Activated CD4-positive, alpha-beta memory T cell treated with anti-CD3 and anti-CD28 coated beads, Interleukin-2, amount 10 ng/mL, durations not matched to agents 7 days and 5 days (primary cell): ENCODE measurements at regions not wholly inside any gene's neighbourhood (a gene's known extent, or its start where the extent isn't known, plus 50 kb on each side); places are given as distances from the start of the nearest gene placed in this dataset.
"Not testable (repeated sequence)": the region's sequence is repeated elsewhere in the genome, so short reads cannot be mapped to it uniquely, and the experiment has no call there.

ENCODE experiments used
- CTCF ChIA-PET: fragments of 350-600 bp; sonication (Branson Sonifier 250); formaldehyde crosslinking; loops from one replicate; lab custom pipeline; 2021; ENCODE audit warnings: antibody characterized with exemption, inconsistent platforms; lab: Charles Lee
- POLR2A ChIA-PET: fragments of 350-600 bp; sonication (Branson Sonifier 250); formaldehyde crosslinking; loops from one replicate; lab custom pipeline; 2021; ENCODE audit warnings: antibody characterized with exemption; lab: Charles Lee
- DNase-seq: peaks from one replicate; pipeline ENCODE4 v3.0.0-alpha.2; 2020
- H3K27ac Mint-ChIP-seq: one replicate; pipeline ENCODE4 v1.8.0; 2021; ENCODE audit warnings: mild to moderate bottlenecking, mixed read lengths
- H3K27me3 Mint-ChIP-seq: one replicate; pipeline ENCODE4 v1.8.0; 2021; ENCODE audit warnings: mixed read lengths
- H3K36me3 Mint-ChIP-seq: one replicate; pipeline ENCODE4 v1.8.0; 2021; ENCODE audit warnings: low read depth, mixed read lengths
- H3K4me1 Mint-ChIP-seq: one replicate; pipeline ENCODE4 v1.8.0; 2021; ENCODE audit warnings: mixed read lengths
- H3K4me3 Mint-ChIP-seq: one replicate; pipeline ENCODE4 v1.8.0; 2021; ENCODE audit warnings: mild to moderate bottlenecking, mixed read lengths
- H3K9me3 Mint-ChIP-seq: one replicate; pipeline ENCODE4 v1.8.0; 2021; ENCODE audit warnings: mixed read lengths

- CTCF ChIA-PET, DNase-seq, H3K27ac Mint-ChIP-seq, POLR2A ChIA-PET, H3K27me3 Mint-ChIP-seq, H3K4me3 Mint-ChIP-seq, H3K4me1 Mint-ChIP-seq, H3K9me3 Mint-ChIP-seq, H3K36me3 Mint-ChIP-seq: not testable (repeated sequence)
Measured at GRCh38 chrX:40788698-40789097, 53.4 kb upstream of the MED14 start.

GRCh38 chrX:40792433-40792832 lies 57.1 kb upstream of the MED14 start:
- DNase-seq = no peak
- Mint-ChIP-seq H3K4me3 (no peak overlapping the region), H3K27ac (no peak overlapping the region), H3K4me1 (no peaks in the 10 kb centered on the region), H3K9me3 (no peaks in the 10 kb centered on the region), H3K27me3 (peaks cover 6% of the 10 kb centered on the region), H3K36me3 (no peaks in the 10 kb centered on the region)
- CTCF ChIA-PET = no interaction called here
- POLR2A ChIA-PET = no interaction called here

- H3K27me3 Mint-ChIP-seq = peaks cover 19% of the 10 kb centered on the region
- CTCF ChIA-PET = interaction anchor here (0.7 to 4.0 kb wide), 12 partner anchors 55 to 322 kb away, joined by 3 to 42 read pairs (median 4); partner anchors contain the start of genes CXorf38 and USP9X
Measured at GRCh38 chrX:40794829-40795130, 59.4 kb upstream of the MED14 start.

DNA sequence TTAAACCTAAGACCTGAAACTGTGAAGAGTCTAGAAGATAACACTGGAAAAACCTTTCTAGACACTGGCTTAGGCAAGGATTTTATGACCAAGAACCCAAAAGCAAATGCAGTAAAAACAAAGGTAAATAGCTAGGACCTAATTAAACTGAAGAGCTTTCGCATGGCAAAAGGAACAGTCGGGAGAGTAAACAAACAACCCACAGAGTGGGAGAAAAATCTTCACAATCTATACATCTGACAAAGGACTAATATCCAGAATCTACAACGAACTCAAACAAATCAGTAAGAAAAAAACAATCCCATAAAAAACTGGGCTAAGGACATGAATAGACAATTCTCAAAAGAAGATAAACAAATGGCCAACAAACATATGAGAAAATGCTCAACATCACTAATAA lies 64.4 kb upstream of the MED14 start:
- CTCF ChIA-PET, H3K4me1 Mint-ChIP-seq, H3K4me3 Mint-ChIP-seq, H3K9me3 Mint-ChIP-seq, H3K36me3 Mint-ChIP-seq, H3K27ac Mint-ChIP-seq, DNase-seq, POLR2A ChIA-PET: not testable (repeated sequence)
- H3K27me3 Mint-ChIP-seq = peaks cover 21% of the 10 kb centered on the region

More at GRCh38 chrX:40794829-40795130, 59.4 kb upstream of the MED14 start:
- not testable (repeated sequence) for H3K4me3 Mint-ChIP-seq, H3K36me3 Mint-ChIP-seq, DNase-seq, H3K9me3 Mint-ChIP-seq, H3K27ac Mint-ChIP-seq, H3K4me1 Mint-ChIP-seq
- POLR2A ChIA-PET = interaction anchor here (1.1 kb wide), 1 partner anchor 213 kb away, joined by 3 read pairs; no protein-coding TSS in a partner anchor

GRCh38 chrX:40805404-40805803 lies 70.1 kb upstream of the MED14 start:
- no peak for DNase-seq
- no peaks in the 10 kb centered on the region for H3K27me3 Mint-ChIP-seq
- peaks cover 7% of the 10 kb centered on the region for H3K4me1 Mint-ChIP-seq
- no peaks in the 10 kb centered on the region for H3K36me3 Mint-ChIP-seq
- POLR2A ChIA-PET = no interaction called here
- no peak overlapping the region for H3K27ac Mint-ChIP-seq
- CTCF ChIA-PET = no interaction called here
- H3K4me3 Mint-ChIP-seq = no peak overlapping the region
- no peaks in the 10 kb centered on the region for H3K9me3 Mint-ChIP-seq

DNA sequence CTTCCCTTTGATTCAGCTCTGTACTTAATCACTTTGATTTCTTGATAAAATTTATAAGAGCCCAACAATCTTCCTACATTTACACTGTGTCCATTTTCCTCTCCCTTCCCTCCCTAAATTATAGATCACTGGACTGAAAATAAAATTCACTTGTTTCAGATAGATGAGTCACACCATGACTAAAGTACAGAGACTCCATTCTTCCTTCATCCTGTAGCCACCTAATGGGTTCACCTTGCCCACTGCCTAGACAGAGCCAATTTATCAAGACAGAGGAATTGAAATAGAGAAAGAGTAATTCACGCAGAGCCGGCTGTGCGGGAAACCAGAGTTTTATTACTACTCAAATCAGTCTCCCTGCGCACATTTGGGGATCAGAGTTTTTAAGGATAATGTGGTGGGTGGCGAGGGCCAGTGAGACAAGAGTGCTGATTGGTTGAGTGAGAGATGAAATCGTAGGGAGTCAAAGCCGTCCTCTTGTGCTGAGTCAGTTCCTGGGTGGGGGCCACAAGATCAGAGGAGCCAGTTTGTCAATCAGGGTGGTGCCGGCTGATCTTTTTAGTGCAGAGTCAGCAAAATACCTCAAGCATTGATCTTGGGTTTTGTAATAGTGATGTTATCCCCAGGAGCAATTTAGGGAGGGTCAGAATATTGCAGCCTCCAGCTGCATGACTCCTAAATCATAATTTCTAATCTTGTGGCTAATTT lies 71.3 kb upstream of the MED14 start:
- no peak overlapping the region for H3K4me3 Mint-ChIP-seq
- no peaks in the 10 kb centered on the region for H3K9me3 Mint-ChIP-seq
- no peaks in the 10 kb centered on the region for H3K36me3 Mint-ChIP-seq
- no peak overlapping the region for H3K27ac Mint-ChIP-seq
- ChIA-PET POLR2A (no interaction called here), CTCF (interaction anchor here (1.3 kb wide), 1 partner anchor 155 kb away, joined by 4 read pairs; no protein-coding TSS in a partner anchor)
- no peak for DNase-seq
- no peaks in the 10 kb centered on the region for H3K27me3 Mint-ChIP-seq
- peaks cover 7% of the 10 kb centered on the region for H3K4me1 Mint-ChIP-seq

DNA sequence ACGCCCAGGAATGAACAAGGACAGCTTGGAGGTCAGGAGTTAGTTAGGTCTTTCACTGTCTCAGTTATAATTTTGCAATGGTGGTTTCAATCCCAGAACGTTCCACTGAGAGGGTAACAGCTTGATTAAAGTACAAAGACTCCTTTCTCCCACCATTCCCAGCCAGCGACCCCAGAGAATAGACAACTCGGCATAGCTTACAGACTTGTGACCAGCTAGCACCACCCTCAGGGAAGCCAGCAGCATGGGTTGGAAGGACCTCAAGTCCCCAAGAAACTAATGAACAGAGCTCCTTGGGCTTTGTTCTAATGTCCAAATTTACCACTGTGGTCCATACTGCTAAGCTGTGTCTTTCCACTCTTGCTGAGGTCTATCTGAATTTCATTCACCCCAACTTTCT lies 72.0 kb upstream of the MED14 start:
- Mint-ChIP-seq H3K9me3 (no peaks in the 10 kb centered on the region), H3K27ac (no peak overlapping the region), H3K36me3 (no peaks in the 10 kb centered on the region), H3K27me3 (no peaks in the 10 kb centered on the region), H3K4me3 (no peak overlapping the region), H3K4me1 (peaks cover 7% of the 10 kb centered on the region)
- no peak for DNase-seq
- ChIA-PET CTCF (interaction anchor here (1.3 kb wide), 1 partner anchor 156 kb away, joined by 4 read pairs; no protein-coding TSS in a partner anchor), POLR2A (no interaction called here)

DNA sequence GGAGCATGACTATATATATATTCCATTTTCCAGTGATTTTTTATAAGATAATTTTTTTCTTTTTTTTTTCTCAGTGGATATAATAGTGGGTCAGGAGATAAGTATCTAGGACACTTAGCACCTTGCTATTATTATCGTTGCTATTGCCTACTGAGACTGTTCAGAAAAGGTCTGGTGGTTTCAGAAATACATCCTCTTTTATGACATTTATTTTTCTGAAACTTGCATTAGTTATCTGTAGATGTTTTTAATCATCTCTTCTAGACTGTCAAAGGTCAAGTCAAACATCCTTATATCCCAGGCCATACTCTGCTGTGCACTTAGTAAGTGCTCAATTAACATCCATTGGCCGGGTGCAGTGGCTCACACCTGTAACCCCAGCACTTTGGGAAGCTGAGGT lies 72.9 kb upstream of the MED14 start:
- ChIA-PET CTCF (interaction anchor here (1.3 kb wide), 1 partner anchor 156 kb away, joined by 4 read pairs; no protein-coding TSS in a partner anchor), POLR2A (no interaction called here)
- Mint-ChIP-seq H3K4me1 (peaks cover 7% of the 10 kb centered on the region), H3K4me3 (no peak overlapping the region), H3K36me3 (no peaks in the 10 kb centered on the region), H3K27ac (no peak overlapping the region), H3K27me3 (no peaks in the 10 kb centered on the region), H3K9me3 (no peaks in the 10 kb centered on the region)
- DNase-seq = no peak

DNA sequence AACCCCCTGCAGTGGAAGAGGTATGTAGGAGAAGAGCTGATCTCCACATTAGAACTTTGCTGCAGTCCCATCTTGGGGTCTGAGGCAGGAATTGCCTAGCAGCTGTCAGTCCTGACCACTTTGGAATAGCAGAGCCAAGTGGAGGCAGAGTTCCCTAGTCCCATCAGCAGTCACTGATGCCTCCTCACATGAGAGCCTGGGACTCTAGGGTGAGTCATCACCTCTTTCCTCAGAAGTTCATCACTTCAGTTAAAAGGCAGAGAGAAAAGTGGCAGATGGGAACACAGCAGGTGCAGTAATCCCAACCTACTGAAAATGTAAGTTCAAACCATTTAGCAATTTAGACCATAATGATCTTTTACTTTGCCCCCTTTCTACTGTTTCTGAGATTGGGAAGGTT lies 73.9 kb upstream of the MED14 start:
- H3K4me1 Mint-ChIP-seq = peaks cover 7% of the 10 kb centered on the region
- POLR2A ChIA-PET = no interaction called here
- CTCF ChIA-PET = no interaction called here

DNA sequence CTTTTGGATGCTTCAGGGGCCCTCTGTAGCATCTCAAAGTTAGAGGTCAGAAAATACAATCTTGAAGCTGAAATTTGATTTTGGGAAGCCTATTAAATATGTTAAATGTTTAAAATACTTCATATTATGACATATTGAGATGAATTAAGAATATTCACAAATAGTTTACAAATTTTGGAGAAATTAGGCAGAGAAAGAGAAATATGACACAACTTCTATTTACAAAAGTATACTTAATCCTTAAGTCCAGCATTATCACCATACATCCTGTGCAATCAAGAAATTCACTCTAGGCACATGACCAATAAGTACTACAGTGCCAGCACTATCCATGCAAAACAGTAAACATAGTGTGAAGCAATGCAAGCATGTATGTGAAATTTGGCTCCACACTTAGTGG lies 79.7 kb upstream of the MED14 start:
- POLR2A ChIA-PET, H3K4me3 Mint-ChIP-seq, H3K27ac Mint-ChIP-seq, H3K4me1 Mint-ChIP-seq, H3K9me3 Mint-ChIP-seq, H3K36me3 Mint-ChIP-seq, DNase-seq, H3K27me3 Mint-ChIP-seq, CTCF ChIA-PET: not testable (repeated sequence)

More for the DNA sequence above, 73.9 kb upstream of the MED14 start:
- no peak for DNase-seq
- no peaks in the 10 kb centered on the region for H3K36me3 Mint-ChIP-seq
- H3K4me3 Mint-ChIP-seq = no peak overlapping the region
- no peak overlapping the region for H3K27ac Mint-ChIP-seq
- no peaks in the 10 kb centered on the region for H3K27me3 Mint-ChIP-seq
- no peaks in the 10 kb centered on the region for H3K9me3 Mint-ChIP-seq

GRCh38 chrX:40816906-40817305 lies 81.6 kb upstream of the MED14 start:
- Mint-ChIP-seq H3K27me3 (no peaks in the 10 kb centered on the region), H3K9me3 (no peaks in the 10 kb centered on the region), H3K4me3 (no peak overlapping the region), H3K27ac (no peak overlapping the region), H3K36me3 (no peaks in the 10 kb centered on the region), H3K4me1 (no peaks in the 10 kb centered on the region)
- ChIA-PET POLR2A (no interaction called here), CTCF (no interaction called here)
- no peak for DNase-seq

- H3K36me3 Mint-ChIP-seq = no peaks in the 10 kb centered on the region
- no peaks in the 10 kb centered on the region for H3K4me1 Mint-ChIP-seq
- no peak overlapping the region for H3K27ac Mint-ChIP-seq
- DNase-seq = no peak
- H3K4me3 Mint-ChIP-seq = no peak overlapping the region
- CTCF ChIA-PET = interaction anchor here (1.0 kb wide), 1 partner anchor 297 kb away, joined by 3 read pairs; no protein-coding TSS in a partner anchor
- no peaks in the 10 kb centered on the region for H3K9me3 Mint-ChIP-seq
- no peaks in the 10 kb centered on the region for H3K27me3 Mint-ChIP-seq
- POLR2A ChIA-PET = no interaction called here
Measured at GRCh38 chrX:40818236-40818635, 82.9 kb upstream of the MED14 start.

- Mint-ChIP-seq H3K36me3 (no peaks in the 10 kb centered on the region), H3K4me1 (no peaks in the 10 kb centered on the region), H3K27ac (no peak overlapping the region), H3K27me3 (no peaks in the 10 kb centered on the region), H3K4me3 (no peak overlapping the region), H3K9me3 (no peaks in the 10 kb centered on the region)
- ChIA-PET CTCF (no interaction called here), POLR2A (no interaction called here)
- DNase-seq = no peak
Measured at GRCh38 chrX:40821780-40822179, 86.4 kb upstream of the MED14 start.

GRCh38 chrX:40827331-40827730 lies 92.0 kb upstream of the MED14 start:
- H3K27me3 Mint-ChIP-seq = no peaks in the 10 kb centered on the region
- no peaks in the 10 kb centered on the region for H3K9me3 Mint-ChIP-seq
- no peaks in the 10 kb centered on the region for H3K36me3 Mint-ChIP-seq
- POLR2A ChIA-PET = no interaction called here
- CTCF ChIA-PET = no interaction called here
- H3K4me3 Mint-ChIP-seq = no peak overlapping the region
- DNase-seq = no peak
- H3K4me1 Mint-ChIP-seq = no peaks in the 10 kb centered on the region
- no peak overlapping the region for H3K27ac Mint-ChIP-seq
